D341Med (cell line): ENCODE measurements at regions not wholly inside any gene's neighbourhood (a gene's known extent, or its start where the extent isn't known, plus 50 kb on each side); places are given as distances from the start of the nearest gene placed in this dataset.

Experiments
- DNase-seq: peaks from one replicate; pipeline ENCODE4 v3.0.0; 2012; ENCODE audit warnings: low spot score

- no peak for DNase-seq
These were observed 248.1 kb upstream of the GADL1 start for GRCh38 chr3:31142543-31142942.

- no peak for DNase-seq
These were observed 250.6 kb upstream of the GADL1 start for GRCh38 chr3:31145062-31145461.

- DNase-seq = no peak
These were observed 253.1 kb upstream of the GADL1 start for GRCh38 chr3:31147550-31147949.

GRCh38 chr3:31157047-31157694, 262.7 kb upstream of the GADL1 start:
- DNase-seq = no peak

- DNase-seq = no peak
These were observed 263.6 kb upstream of the GADL1 start for GRCh38 chr3:31157893-31158620.

GRCh38 chr3:31159331-31160039, 265.0 kb upstream of the GADL1 start:
- DNase-seq = no peak

- no peak for DNase-seq
These were observed 267.4 kb upstream of the GADL1 start for GRCh38 chr3:31161889-31162288.

GRCh38 chr3:31164381-31164780, 269.9 kb upstream of the GADL1 start:
- no peak for DNase-seq

GRCh38 chr3:31165399-31165860, 271.0 kb upstream of the GADL1 start:
- no peak for DNase-seq

- no peak for DNase-seq
These were observed 271.9 kb upstream of the GADL1 start for GRCh38 chr3:31166249-31166885.

GRCh38 chr3:31167666-31168065, 273.2 kb upstream of the GADL1 start:
- DNase-seq = no peak

- no peak for DNase-seq
These were observed 276.6 kb upstream of the GADL1 start for GRCh38 chr3:31170932-31171670.

- DNase-seq = no peak
These were observed 277.9 kb upstream of the GADL1 start for GRCh38 chr3:31172336-31172735.

- DNase-seq = no peak
These were observed 278.8 kb upstream of the GADL1 start for GRCh38 chr3:31173118-31173718.

- DNase-seq = no peak
These were observed 279.6 kb upstream of the GADL1 start for GRCh38 chr3:31174079-31174478.

- DNase-seq = no peak
These were observed 281.6 kb upstream of the GADL1 start for GRCh38 chr3:31176045-31176444.

GRCh38 chr3:31178467-31178866, 284.0 kb upstream of the GADL1 start:
- DNase-seq = no peak

GRCh38 chr3:31179768-31180167, 285.3 kb upstream of the GADL1 start:
- no peak for DNase-seq

- no peak for DNase-seq
These were observed 285.8 kb upstream of the GADL1 start for GRCh38 chr3:31180274-31180673.

- no peak for DNase-seq
These were observed 287.2 kb upstream of the GADL1 start for GRCh38 chr3:31181661-31182060.

GRCh38 chr3:31182661-31183060, 288.2 kb upstream of the GADL1 start:
- no peak for DNase-seq
